ENCODE measurements at regions not wholly inside any gene's neighbourhood (a gene's known extent, or its start where the extent isn't known, plus 50 kb on each side); places are given as distances from the start of the nearest gene placed in this dataset.

DNA sequence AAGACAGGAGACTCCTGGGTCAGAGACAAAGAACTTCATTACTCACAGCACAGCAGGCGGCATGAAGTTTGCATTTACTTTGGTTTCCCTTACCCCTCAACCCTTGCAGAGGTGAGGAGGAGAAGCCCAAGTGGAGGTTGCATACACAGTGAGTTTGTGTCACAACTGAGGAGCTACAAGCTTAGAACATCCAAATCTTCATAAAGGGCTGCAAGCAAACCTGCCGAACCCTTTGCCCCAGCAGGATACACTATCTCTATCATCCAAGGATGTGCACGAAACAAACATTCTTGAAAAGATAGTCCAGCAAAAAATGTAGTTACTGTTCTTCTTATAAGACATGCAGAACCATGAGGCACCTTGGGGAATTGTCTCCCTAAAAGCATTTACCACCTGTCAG is 493.5 kb downstream of the SETD4 start:
- Histone ChIP-seq H2AFZ (ENCODE audit: insufficient read depth, low read depth, low read length, poor library complexity, severe bottlenecking) (no peak overlapping the region), H3K4me3 (replicated peaks in 1 of 3; ENCODE audit: low read depth in 2 of 3, low read length in 3 of 3) (no peak overlapping the region), H3K4me1 (ENCODE audit: control insufficient read depth in 1 of 2, insufficient read depth in 2 of 2, low read length in 2 of 2) (peaks cover 16 to 18% of the 10 kb centered on the region in 2 donors), H3K27me3 (ENCODE audit: control insufficient read depth in 2 of 2, insufficient read depth in 2 of 2, low read length in 2 of 2) (no peaks in the 10 kb centered on the region), H3K27ac (ENCODE audit: low read depth in 1 of 2, low read length in 2 of 2) (no peak overlapping the region), H4K20me1 (ENCODE audit: insufficient read depth, low read length) (no peaks in the 10 kb centered on the region), H3K4me2 (replicated peaks; ENCODE audit: extremely low read depth, low read length, poor library complexity, severe bottlenecking) (no peak overlapping the region), H3K79me2 (ENCODE audit: insufficient read depth, low read length) (no peaks in the 10 kb centered on the region), H3K9ac (ENCODE audit: insufficient read depth, low read length, poor library complexity, severe bottlenecking) (no peak overlapping the region), H3K9me3 (replicated peaks in 1 of 2; ENCODE audit: control insufficient read depth in 1 of 2, insufficient read depth in 1 of 2, low read length in 2 of 2) (peaks cover 6 to 7% of the 10 kb centered on the region in 2 donors), H3K36me3 (replicated peaks in 1 of 2; ENCODE audit: control insufficient read depth in 1 of 2, insufficient read depth in 2 of 2, low read length in 2 of 2) (no peaks in the 10 kb centered on the region)
- peaks cover 0 to 2% (median 0%) of the 10 kb centered on the region in 3 donors for H3K27me3 Mint-ChIP-seq (ENCODE audit: low read depth in 3 of 3)
- TF ChIP-seq CTCF (IDR thresholded peaks at IDR 0.05): no peak
- H3K9me3 Mint-ChIP-seq: peaks cover 9 to 31% (median 15%) of the 10 kb centered on the region in 7 donors
- no peak overlapping the region for H3K27ac Mint-ChIP-seq
- intact Hi-C loops (cut with micrococcal nuclease): no loop called here
- no peak for DNase-seq
- no peak overlapping the region for H3K4me3 Mint-ChIP-seq
- WGBS (ENCODE audit: insufficient coverage): 100% methylated on average over 1 of the region's 3 CpGs
- no peaks in the 10 kb centered on the region for H3K36me3 Mint-ChIP-seq
- peaks cover 25% of the 10 kb centered on the region for H3K4me1 Mint-ChIP-seq

GRCh38 chr21:35565204-35565611 is 495.1 kb downstream of the SETD4 start:
- Histone ChIP-seq H3K9me3 (replicated peaks in 1 of 2; ENCODE audit: control insufficient read depth in 1 of 2, insufficient read depth in 1 of 2, low read length in 2 of 2) (peaks cover 6 to 7% of the 10 kb centered on the region in 2 donors), H3K4me1 (ENCODE audit: control insufficient read depth in 1 of 2, insufficient read depth in 2 of 2, low read length in 2 of 2) (peaks cover 16 to 21% of the 10 kb centered on the region in 2 donors), H3K4me3 (replicated peaks in 1 of 3; ENCODE audit: low read depth in 2 of 3, low read length in 3 of 3) (no peak overlapping the region), H3K9ac (ENCODE audit: insufficient read depth, low read length, poor library complexity, severe bottlenecking) (no peak overlapping the region), H3K79me2 (ENCODE audit: insufficient read depth, low read length) (no peaks in the 10 kb centered on the region), H2AFZ (ENCODE audit: insufficient read depth, low read depth, low read length, poor library complexity, severe bottlenecking) (no peak overlapping the region), H3K27me3 (ENCODE audit: control insufficient read depth in 2 of 2, insufficient read depth in 2 of 2, low read length in 2 of 2) (no peaks in the 10 kb centered on the region), H3K27ac (ENCODE audit: low read depth in 1 of 2, low read length in 2 of 2) (no peak overlapping the region), H3K36me3 (replicated peaks in 1 of 2; ENCODE audit: control insufficient read depth in 1 of 2, insufficient read depth in 2 of 2, low read length in 2 of 2) (no peaks in the 10 kb centered on the region), H3K4me2 (replicated peaks; ENCODE audit: extremely low read depth, low read length, poor library complexity, severe bottlenecking) (no peak overlapping the region), H4K20me1 (ENCODE audit: insufficient read depth, low read length) (no peaks in the 10 kb centered on the region)
- H3K36me3 Mint-ChIP-seq: no peaks in the 10 kb centered on the region
- no peak for TF ChIP-seq CTCF (IDR thresholded peaks at IDR 0.05)
- peaks cover 34% of the 10 kb centered on the region for H3K4me1 Mint-ChIP-seq
- no peak overlapping the region for H3K4me3 Mint-ChIP-seq
- peak; percentile 27 to 67 (median 39) for DNase-seq
- no peaks in the 10 kb centered on the region for H3K27me3 Mint-ChIP-seq (ENCODE audit: low read depth in 3 of 3)
- peaks cover 9 to 31% (median 15%) of the 10 kb centered on the region in 7 donors for H3K9me3 Mint-ChIP-seq
- 41% methylated on average over 5 of the region's 5 CpGs for WGBS (ENCODE audit: insufficient coverage)
- H3K27ac Mint-ChIP-seq: peak overlapping the region in 2 of 7 donors; percentile 14 to 61
- intact Hi-C loops (cut with micrococcal nuclease): no loop called here

Measured in CD14-positive monocyte (primary cell).